LNCaP clone FGC (cell line): ENCODE measurements at regions not wholly inside any gene's neighbourhood (a gene's known extent, or its start where the extent isn't known, plus 50 kb on each side); places are given as distances from the start of the nearest gene placed in this dataset.

Source experiments
- DNase-seq: peaks from one replicate; pipeline ENCODE4 v3.0.0-alpha.2; 2011; ENCODE audit warnings: low read depth
- H3K4me3 ChIP-seq: 2 replicates; pipeline ENCODE4 v1.5.1; 2011; ENCODE audit warnings: mild to moderate bottlenecking, low read depth, low read length, control low read depth
- TF ChIP-seq, protein P1 (sequence below): IDR thresholded peaks from 2 replicates; pipeline ENCODE4 v1.5.1; 2012; ENCODE audit warnings: mild to moderate bottlenecking; ENCODE audit not compliant: control insufficient read depth, insufficient read depth; ENCODE audit errors: extremely low read depth

GRCh38 chr12:19867151-19867550 is 427.9 kb downstream of the AEBP2 start:
- no peak for DNase-seq
- TF ChIP-seq, protein P1, sequence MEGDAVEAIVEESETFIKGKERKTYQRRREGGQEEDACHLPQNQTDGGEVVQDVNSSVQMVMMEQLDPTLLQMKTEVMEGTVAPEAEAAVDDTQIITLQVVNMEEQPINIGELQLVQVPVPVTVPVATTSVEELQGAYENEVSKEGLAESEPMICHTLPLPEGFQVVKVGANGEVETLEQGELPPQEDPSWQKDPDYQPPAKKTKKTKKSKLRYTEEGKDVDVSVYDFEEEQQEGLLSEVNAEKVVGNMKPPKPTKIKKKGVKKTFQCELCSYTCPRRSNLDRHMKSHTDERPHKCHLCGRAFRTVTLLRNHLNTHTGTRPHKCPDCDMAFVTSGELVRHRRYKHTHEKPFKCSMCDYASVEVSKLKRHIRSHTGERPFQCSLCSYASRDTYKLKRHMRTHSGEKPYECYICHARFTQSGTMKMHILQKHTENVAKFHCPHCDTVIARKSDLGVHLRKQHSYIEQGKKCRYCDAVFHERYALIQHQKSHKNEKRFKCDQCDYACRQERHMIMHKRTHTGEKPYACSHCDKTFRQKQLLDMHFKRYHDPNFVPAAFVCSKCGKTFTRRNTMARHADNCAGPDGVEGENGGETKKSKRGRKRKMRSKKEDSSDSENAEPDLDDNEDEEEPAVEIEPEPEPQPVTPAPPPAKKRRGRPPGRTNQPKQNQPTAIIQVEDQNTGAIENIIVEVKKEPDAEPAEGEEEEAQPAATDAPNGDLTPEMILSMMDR = no peak
- no peak overlapping the region for H3K4me3 ChIP-seq

GRCh38 chr12:19867970-19868369 is 428.7 kb downstream of the AEBP2 start:
- TF ChIP-seq, protein P1 = no peak
- H3K4me3 ChIP-seq = no peak overlapping the region
- DNase-seq = no peak

DNA sequence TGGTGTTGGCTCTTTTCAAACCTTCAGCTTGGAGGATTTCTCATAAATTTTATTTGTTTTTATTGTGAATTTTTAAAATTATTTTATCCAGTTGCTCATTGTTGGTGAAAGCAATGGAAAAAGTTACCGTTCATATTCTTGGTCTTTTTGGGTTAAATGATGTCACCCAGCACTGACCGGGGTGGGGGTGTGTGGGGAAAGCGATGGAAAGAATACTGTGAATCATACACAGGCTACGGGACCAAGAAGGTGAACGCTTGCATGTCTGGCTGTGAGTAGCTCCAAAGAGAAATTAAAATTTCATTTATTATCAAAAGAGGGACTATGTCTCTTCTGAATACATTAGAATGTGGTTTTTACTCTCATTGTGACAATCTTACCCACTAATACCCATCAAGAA is 430.1 kb downstream of the AEBP2 start:
- TF ChIP-seq, protein P1 = no peak
- no peak overlapping the region for H3K4me3 ChIP-seq
- no peak for DNase-seq

DNA sequence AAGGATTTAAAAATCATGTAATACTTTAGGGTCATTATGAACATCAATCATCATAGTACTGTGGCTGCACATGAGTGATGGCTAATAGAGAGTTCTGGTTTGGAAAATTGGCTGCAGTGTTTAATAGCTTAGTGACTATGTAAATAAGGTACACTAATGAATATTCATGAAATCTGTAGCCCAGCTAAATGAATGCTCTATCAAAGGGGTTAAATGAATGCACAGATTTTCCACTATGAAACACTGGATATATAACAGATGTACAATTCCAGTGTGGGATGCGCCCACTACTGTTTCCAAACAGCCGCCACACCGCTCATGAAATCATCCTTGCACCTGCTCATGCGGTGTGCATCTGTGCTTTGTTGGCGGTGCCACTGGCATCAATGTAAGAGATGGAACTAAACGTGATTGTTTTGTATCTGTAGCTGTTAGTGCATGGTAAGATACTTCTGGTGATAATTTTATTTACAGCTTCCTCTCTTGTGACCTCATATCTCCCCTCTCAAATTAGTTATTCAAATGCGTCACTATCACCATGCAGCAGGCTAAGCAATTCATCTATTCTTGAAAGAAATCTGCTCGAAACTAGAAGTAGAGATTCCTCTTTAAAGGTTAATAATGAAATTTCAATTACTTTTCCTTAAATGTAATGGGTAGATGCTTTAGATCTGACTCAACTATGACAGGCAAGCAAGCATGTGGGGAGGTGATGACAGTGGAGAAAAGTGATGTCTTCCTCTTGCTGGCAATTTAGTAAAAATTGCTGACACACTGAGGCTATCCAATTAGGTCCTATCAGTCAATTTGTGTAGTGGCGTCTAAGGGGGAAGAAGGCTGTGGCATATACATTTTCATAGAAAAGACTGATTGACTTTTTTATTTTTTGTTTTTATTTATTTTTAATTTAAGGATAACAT is 433.6 kb downstream of the AEBP2 start:
- no peak overlapping the region for H3K4me3 ChIP-seq
- TF ChIP-seq, protein P1 = no peak
- DNase-seq = no peak

GRCh38 chr12:19880076-19880475 is 440.8 kb downstream of the AEBP2 start:
- H3K4me3 ChIP-seq = no peak overlapping the region
- TF ChIP-seq, protein P1 = no peak
- DNase-seq = no peak

DNA sequence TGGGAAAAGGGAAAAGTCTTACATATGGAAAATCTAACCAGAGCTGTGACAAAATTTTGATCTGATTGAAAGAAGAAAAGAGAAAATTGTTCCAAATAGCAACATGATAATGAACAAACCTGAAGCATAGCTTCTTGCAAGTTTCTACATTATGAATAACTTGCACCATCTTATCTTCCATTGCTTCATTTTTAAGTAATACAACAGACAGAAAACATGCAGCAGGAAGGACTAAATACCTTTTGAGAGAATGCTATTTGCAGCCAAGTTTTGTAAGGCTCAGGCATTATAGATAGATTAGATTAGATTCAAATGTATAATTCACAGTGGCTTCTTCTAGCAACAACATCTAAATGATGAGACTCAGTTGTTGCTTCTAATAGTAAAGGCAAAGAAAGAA is 441.4 kb downstream of the AEBP2 start:
- H3K4me3 ChIP-seq = no peak overlapping the region
- no peak for DNase-seq
- TF ChIP-seq, protein P1 = no peak
